GM23248 (cell line): ENCODE measurements at regions not wholly inside any gene's neighbourhood (a gene's known extent, or its start where the extent isn't known, plus 50 kb on each side); places are given as distances from the start of the nearest gene placed in this dataset.
A peak's percentile ranks its signal among the peaks of the same experiment; 100 is the strongest.

Source experiments
- DNase-seq: peaks from one replicate; pipeline ENCODE4 v3.0.0-alpha.2; 2015
- H2AFZ ChIP-seq: fragments of 200-600 bp; sonication (generic); 2 replicates; pipeline ENCODE4 v1.6.1; 2016; ENCODE audit warnings: antibody characterized with exemption
- H3F3A ChIP-seq: fragments of 200-600 bp; sonication (generic); 2 replicates; pipeline ENCODE4 v1.6.1; 2016; ENCODE audit warnings: mild to moderate bottlenecking, antibody characterized with exemption, mixed run types; ENCODE audit not compliant: insufficient read depth
- H3K27ac ChIP-seq: fragments of 200-600 bp; sonication (generic); 2 replicates; pipeline ENCODE4 v1.5.1; 2016; ENCODE audit warnings: mild to moderate bottlenecking
- H3K27me3 ChIP-seq: fragments of 200-600 bp; sonication (generic); replicated peaks from 2 replicates; pipeline ENCODE4 v1.6.1; 2016; ENCODE audit warnings: mild to moderate bottlenecking; ENCODE audit not compliant: insufficient read depth
- H3K36me3 ChIP-seq: fragments of 200-600 bp; sonication (generic); 2 replicates; pipeline ENCODE4 v1.6.1; 2016; ENCODE audit warnings: low read depth, mild to moderate bottlenecking
- H3K4me1 ChIP-seq: fragments of 200-600 bp; sonication (generic); 2 replicates; pipeline ENCODE4 v1.6.1; 2016; ENCODE audit warnings: mild to moderate bottlenecking; ENCODE audit not compliant: insufficient read depth
- H3K4me2 ChIP-seq: fragments of 200-600 bp; sonication (generic); one replicate; pipeline ENCODE4 v1.6.1; 2016; ENCODE audit warnings: mild to moderate bottlenecking; ENCODE audit not compliant: unreplicated experiment
- H3K4me3 ChIP-seq: fragments of 200-600 bp; sonication (generic); 2 replicates; pipeline ENCODE4 v1.5.1; 2016; ENCODE audit warnings: mild to moderate bottlenecking
- H3K79me2 ChIP-seq: fragments of 200-600 bp; sonication (generic); 2 replicates; pipeline ENCODE4 v1.6.1; 2016; ENCODE audit warnings: mild to moderate bottlenecking; ENCODE audit not compliant: insufficient read depth
- H3K9ac ChIP-seq: fragments of 200-600 bp; sonication (generic); 2 replicates; pipeline ENCODE4 v1.6.1; 2016; ENCODE audit warnings: mild to moderate bottlenecking
- H3K9me2 ChIP-seq: fragments of 200-600 bp; sonication (generic); 2 replicates; pipeline ENCODE4 v1.6.1; 2016; ENCODE audit warnings: mixed run types, mild to moderate bottlenecking, moderate library complexity; ENCODE audit not compliant: insufficient read depth
- H3K9me3 ChIP-seq: fragments of 200-600 bp; sonication (generic); one replicate; pipeline ENCODE4 v1.6.1; 2017; ENCODE audit warnings: low read depth
- H4K20me1 ChIP-seq: fragments of 200-600 bp; sonication (generic); 2 replicates; pipeline ENCODE4 v1.6.0; 2016; ENCODE audit not compliant: insufficient read depth
- EZH2 ChIP-seq: fragments of 200-600 bp; sonication (generic); IDR thresholded peaks from 2 replicates; pipeline ENCODE4 v1.6.1; 2018; ENCODE audit warnings: antibody characterized with exemption, mild to moderate bottlenecking; ENCODE audit not compliant: insufficient read depth, poor library complexity, severe bottlenecking
- EZH2phosphoT487 ChIP-seq: fragments of 200-600 bp; sonication (generic); IDR thresholded peaks from 2 replicates; pipeline ENCODE4 v1.6.1; 2018; ENCODE audit warnings: antibody characterized with exemption, moderate library complexity, mild to moderate bottlenecking, low read depth; ENCODE audit not compliant: insufficient read depth
- WGBS, 2 experiments: methylation state at CpG; one replicate each; pipeline ENCODE4 v1.1.6; 2015 to 2017; ENCODE audit warnings: low lambda C conversion rate in 2 of 2, low coverage in 1 of 2; ENCODE audit errors: missing lambda C conversion rate in 2 of 2; 5-methylcytosine and 5-hydroxymethylcytosine counted together
- in situ Hi-C: fragments of 300-500 bp; cut with MboI; formaldehyde crosslinking; loops from 2 replicates; pipeline ENCODE4 v1.15.0; 2020

DNA sequence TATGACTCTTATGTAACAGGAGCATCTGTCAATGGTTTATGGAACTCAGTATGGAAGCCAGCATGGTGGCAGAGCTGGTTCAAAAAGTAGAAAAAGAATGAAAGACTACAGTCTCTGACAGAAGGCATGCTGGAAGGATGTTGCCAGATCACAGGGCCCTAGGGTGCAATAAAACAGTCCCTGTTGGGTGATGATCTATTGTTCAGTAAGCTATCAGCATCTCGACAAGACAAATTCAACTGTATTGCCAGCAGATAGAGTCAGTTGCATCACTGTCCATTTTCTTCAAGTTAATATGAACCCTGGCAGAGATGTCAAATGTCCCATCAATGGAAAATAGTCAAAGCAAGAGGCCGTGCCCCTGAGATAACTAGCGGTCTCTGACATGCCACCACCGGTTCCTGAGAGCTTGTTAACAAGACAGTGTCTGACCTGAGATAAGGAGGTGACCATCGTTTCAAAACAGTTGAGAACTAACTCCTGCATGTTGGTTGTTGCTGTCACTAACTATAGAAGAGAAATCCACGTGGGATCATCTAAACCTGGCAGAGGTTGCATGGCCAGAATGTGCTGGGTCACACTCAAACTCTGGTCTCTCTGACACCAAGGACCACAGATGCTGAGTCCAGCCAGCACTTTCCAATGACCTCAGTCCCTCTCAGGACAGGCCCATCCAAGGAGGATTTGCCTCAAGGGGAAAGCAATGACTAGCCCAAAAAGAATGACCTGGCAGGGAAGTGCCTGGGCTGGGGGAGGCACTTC, 125.9 kb downstream of the RIPK4 start:
- H3K27ac ChIP-seq = peak overlapping the region; percentile 96
- peaks cover 27% of the 10 kb centered on the region for H3K4me1 ChIP-seq
- no peaks in the 10 kb centered on the region for H3K79me2 ChIP-seq
- H3F3A ChIP-seq = peaks cover 35% of the 10 kb centered on the region
- 78% methylated on average over 6 of the region's 6 CpGs for WGBS, 2 experiments
- H4K20me1 ChIP-seq = no peaks in the 10 kb centered on the region
- H3K9me3 ChIP-seq = no peaks in the 10 kb centered on the region
- peak overlapping the region; percentile 66; the same call in 1 of the 2 replicates for H2AFZ ChIP-seq
- H3K27me3 ChIP-seq = no peaks in the 10 kb centered on the region
- no peaks in the 10 kb centered on the region for H3K9me2 ChIP-seq
- TF ChIP-seq EZH2phosphoT487 (no peak), EZH2 (no peak)
- in situ Hi-C loops = no loop called here
- H3K4me3 ChIP-seq = no peak overlapping the region
- peak; percentile 78 for DNase-seq
- peak overlapping the region; percentile 58 for H3K4me2 ChIP-seq
- no peaks in the 10 kb centered on the region for H3K36me3 ChIP-seq
- H3K9ac ChIP-seq = peak overlapping the region; percentile 80

DNA sequence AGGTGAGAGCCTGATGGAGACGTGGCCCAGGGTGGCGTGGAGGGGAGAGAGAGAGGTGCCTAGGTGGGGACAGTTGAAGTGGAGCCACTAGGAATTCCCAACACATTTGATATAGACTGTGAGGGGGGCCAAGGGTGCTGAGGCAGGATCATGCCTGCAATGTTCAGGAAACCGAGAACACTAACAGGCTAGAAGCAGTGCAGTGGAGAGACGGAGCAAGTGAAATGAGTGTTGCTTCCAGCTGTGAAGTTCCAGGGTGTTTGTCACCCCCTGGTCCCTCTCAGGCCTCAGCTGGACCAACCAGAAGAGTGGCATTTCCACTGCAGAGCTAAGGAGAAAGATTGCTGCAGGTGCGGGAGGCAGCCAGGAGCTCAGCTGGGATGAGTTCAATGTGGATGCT, 127.1 kb downstream of the RIPK4 start:
- in situ Hi-C loops = no loop called here
- H3K4me2 ChIP-seq = no peak overlapping the region
- H4K20me1 ChIP-seq = no peaks in the 10 kb centered on the region
- H3K27me3 ChIP-seq = no peaks in the 10 kb centered on the region
- no peak overlapping the region for H3K9ac ChIP-seq
- WGBS, 2 experiments = 96% methylated on average over 5 of the region's 5 CpGs
- H3K36me3 ChIP-seq = no peaks in the 10 kb centered on the region
- peaks cover 27% of the 10 kb centered on the region for H3K4me1 ChIP-seq
- no peaks in the 10 kb centered on the region for H3K79me2 ChIP-seq
- H3K27ac ChIP-seq = no peak overlapping the region
- H3F3A ChIP-seq = peaks cover 35% of the 10 kb centered on the region
- no peak overlapping the region for H3K4me3 ChIP-seq
- no peak overlapping the region for H2AFZ ChIP-seq
- no peak for TF ChIP-seq EZH2phosphoT487
- no peak for TF ChIP-seq EZH2
- no peaks in the 10 kb centered on the region for H3K9me3 ChIP-seq
- DNase-seq = no peak
- H3K9me2 ChIP-seq = no peaks in the 10 kb centered on the region

DNA sequence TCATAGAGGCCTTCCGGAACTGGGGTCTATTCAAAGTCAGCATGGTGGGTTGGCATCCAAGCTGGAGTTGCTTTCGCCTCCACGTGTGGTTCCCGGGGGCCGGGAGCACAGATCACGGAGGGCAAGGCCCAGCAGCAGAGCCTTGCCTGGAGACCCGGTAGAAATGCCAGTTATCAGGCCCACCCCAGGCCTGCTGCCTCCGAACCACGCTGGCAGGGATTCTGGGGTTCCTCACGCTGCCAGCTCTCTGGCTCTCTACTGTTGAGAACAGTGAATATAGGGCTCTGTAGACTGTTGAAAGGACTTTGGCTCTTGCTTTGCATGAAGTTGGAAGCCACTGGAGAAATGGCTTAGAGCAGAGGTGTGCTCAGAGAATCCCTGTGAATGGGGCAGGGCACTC, 127.5 kb downstream of the RIPK4 start:
- H4K20me1 ChIP-seq = no peaks in the 10 kb centered on the region
- no peak for DNase-seq
- no peak overlapping the region for H3K4me2 ChIP-seq
- H3F3A ChIP-seq = peaks cover 35% of the 10 kb centered on the region
- H3K27ac ChIP-seq = no peak overlapping the region
- in situ Hi-C loops = no loop called here
- H3K9me3 ChIP-seq = no peaks in the 10 kb centered on the region
- H3K4me3 ChIP-seq = no peak overlapping the region
- no peaks in the 10 kb centered on the region for H3K36me3 ChIP-seq
- H3K4me1 ChIP-seq = peaks cover 31% of the 10 kb centered on the region
- no peaks in the 10 kb centered on the region for H3K27me3 ChIP-seq
- no peaks in the 10 kb centered on the region for H3K79me2 ChIP-seq
- 94 to 97% methylated on average over 10 of the region's 10 CpGs for WGBS, 2 experiments
- no peak overlapping the region for H2AFZ ChIP-seq
- no peak for TF ChIP-seq EZH2
- TF ChIP-seq EZH2phosphoT487 = no peak
- H3K9me2 ChIP-seq = no peaks in the 10 kb centered on the region
- no peak overlapping the region for H3K9ac ChIP-seq

DNA sequence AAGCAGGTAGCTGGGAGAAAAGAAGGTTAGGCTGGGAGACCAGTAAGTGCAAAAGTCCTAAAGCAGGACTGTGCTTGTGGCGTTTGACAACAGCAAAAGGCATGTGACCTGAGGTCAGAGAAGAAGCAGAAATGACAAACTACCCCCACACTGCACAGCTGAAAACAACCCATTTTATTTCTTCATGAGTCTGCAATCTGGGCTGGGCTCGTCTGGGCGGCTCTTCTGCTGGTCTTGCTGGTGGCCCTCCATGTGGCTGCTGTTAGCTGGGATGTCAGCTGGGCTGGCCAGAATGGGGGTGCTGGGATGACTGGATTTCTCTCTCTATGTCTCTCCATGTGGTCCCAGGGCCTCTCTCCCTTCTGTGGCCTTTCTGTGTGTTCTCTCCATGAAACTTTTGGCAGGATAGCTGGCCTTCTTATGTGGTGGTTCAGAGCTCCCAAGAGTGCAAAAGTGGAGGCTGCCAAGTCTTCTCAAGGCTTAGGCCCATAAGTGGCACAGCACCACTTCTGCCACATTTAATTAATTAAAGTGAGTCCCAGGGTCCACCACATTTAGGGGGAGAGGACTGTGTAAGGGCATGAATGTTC, 128.6 kb downstream of the RIPK4 start:
- no peaks in the 10 kb centered on the region for H3K36me3 ChIP-seq
- DNase-seq = no peak
- no peak overlapping the region for H3K9ac ChIP-seq
- 94 to 96% methylated on average over 3 of the region's 3 CpGs for WGBS, 2 experiments
- peaks cover 29% of the 10 kb centered on the region for H3F3A ChIP-seq
- no peaks in the 10 kb centered on the region for H3K9me3 ChIP-seq
- no peaks in the 10 kb centered on the region for H3K27me3 ChIP-seq
- H2AFZ ChIP-seq = no peak overlapping the region
- no peak overlapping the region for H3K27ac ChIP-seq
- H3K79me2 ChIP-seq = no peaks in the 10 kb centered on the region
- in situ Hi-C loops = no loop called here
- no peak overlapping the region for H3K4me3 ChIP-seq
- TF ChIP-seq EZH2 (no peak), EZH2phosphoT487 (no peak)
- no peak overlapping the region for H3K4me2 ChIP-seq
- no peaks in the 10 kb centered on the region for H3K9me2 ChIP-seq
- no peaks in the 10 kb centered on the region for H4K20me1 ChIP-seq
- peaks cover 32% of the 10 kb centered on the region for H3K4me1 ChIP-seq
